HCT116 (cell line): ENCODE measurements at regions not wholly inside any gene's neighbourhood (a gene's known extent, or its start where the extent isn't known, plus 50 kb on each side); places are given as distances from the start of the nearest gene placed in this dataset.

ENCODE experiments used
- CEBPB ChIP-seq: IDR thresholded peaks from 2 replicates; pipeline ENCODE4 v1.6.1; 2012; ENCODE audit warnings: low read depth
- POLR2AphosphoS5 ChIP-seq: IDR thresholded peaks from 2 replicates; pipeline ENCODE4 v1.6.1; 2011; ENCODE audit warnings: mild to moderate bottlenecking, low read depth, low read length, moderate library complexity
- TF ChIP-seq, protein P1 (sequence below): IDR thresholded peaks from 2 replicates; pipeline ENCODE4 v1.6.1; 2011; ENCODE audit warnings: mild to moderate bottlenecking, low read length, moderate library complexity; ENCODE audit not compliant: insufficient replicate concordance; ENCODE audit errors: extremely low read depth
- TF ChIP-seq, protein P2 (sequence below), 3 experiments: fragments of 200-600 bp in 1 of 3; sonication (generic) in 1 of 3; IDR thresholded peaks in 2 of 3; conservative IDR thresholded peaks in 1 of 3; 2 replicates each; pipeline ENCODE4 v1.5.1; 2012 to 2017; ENCODE audit warnings: low read depth in 2 of 3, low read length in 2 of 3, antibody characterized with exemption in 1 of 3, borderline replicate concordance in 1 of 3, control low read depth in 1 of 3, mild to moderate bottlenecking in 1 of 3, mixed read lengths in 1 of 3, mixed run types in 1 of 3, moderate library complexity in 1 of 3; ENCODE audit not compliant: insufficient read depth in 1 of 3
- TF ChIP-seq, protein P3 (sequence below): IDR thresholded peaks from 2 replicates; pipeline ENCODE4 v1.6.1; 2012

DNA sequence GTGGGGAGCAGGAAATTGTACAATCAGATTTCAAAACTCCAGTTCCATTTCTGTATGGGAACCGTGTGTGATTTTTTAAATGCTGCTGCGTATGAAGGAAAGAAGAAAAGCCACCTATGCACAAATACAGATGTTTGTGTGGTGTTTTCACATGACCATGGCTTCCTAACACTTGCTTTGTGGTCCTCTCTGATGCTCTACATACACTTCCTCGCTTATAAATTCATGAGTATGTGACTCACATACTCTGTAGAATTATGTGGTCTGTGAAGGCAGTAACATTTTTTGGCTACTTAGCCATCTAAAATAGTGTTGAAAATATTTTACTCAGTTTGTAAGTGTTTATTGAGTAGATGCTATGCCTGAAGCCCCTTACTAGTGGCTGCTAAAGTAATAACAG is 119.8 kb upstream of the PDE10A start:
- TF ChIP-seq, protein P1, sequence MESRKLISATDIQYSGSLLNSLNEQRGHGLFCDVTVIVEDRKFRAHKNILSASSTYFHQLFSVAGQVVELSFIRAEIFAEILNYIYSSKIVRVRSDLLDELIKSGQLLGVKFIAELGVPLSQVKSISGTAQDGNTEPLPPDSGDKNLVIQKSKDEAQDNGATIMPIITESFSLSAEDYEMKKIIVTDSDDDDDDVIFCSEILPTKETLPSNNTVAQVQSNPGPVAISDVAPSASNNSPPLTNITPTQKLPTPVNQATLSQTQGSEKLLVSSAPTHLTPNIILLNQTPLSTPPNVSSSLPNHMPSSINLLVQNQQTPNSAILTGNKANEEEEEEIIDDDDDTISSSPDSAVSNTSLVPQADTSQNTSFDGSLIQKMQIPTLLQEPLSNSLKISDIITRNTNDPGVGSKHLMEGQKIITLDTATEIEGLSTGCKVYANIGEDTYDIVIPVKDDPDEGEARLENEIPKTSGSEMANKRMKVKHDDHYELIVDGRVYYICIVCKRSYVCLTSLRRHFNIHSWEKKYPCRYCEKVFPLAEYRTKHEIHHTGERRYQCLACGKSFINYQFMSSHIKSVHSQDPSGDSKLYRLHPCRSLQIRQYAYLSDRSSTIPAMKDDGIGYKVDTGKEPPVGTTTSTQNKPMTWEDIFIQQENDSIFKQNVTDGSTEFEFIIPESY = no peak
- TF ChIP-seq POLR2AphosphoS5 (no peak), CEBPB (no peak)
- TF ChIP-seq, protein P2, sequence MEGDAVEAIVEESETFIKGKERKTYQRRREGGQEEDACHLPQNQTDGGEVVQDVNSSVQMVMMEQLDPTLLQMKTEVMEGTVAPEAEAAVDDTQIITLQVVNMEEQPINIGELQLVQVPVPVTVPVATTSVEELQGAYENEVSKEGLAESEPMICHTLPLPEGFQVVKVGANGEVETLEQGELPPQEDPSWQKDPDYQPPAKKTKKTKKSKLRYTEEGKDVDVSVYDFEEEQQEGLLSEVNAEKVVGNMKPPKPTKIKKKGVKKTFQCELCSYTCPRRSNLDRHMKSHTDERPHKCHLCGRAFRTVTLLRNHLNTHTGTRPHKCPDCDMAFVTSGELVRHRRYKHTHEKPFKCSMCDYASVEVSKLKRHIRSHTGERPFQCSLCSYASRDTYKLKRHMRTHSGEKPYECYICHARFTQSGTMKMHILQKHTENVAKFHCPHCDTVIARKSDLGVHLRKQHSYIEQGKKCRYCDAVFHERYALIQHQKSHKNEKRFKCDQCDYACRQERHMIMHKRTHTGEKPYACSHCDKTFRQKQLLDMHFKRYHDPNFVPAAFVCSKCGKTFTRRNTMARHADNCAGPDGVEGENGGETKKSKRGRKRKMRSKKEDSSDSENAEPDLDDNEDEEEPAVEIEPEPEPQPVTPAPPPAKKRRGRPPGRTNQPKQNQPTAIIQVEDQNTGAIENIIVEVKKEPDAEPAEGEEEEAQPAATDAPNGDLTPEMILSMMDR (IDR thresholded peaks at IDR 0.05 in 2 of 3, conservative IDR thresholded peaks at IDR 0.05 in 1 of 3; ENCODE audit: borderline replicate concordance in 1 of 3, insufficient read depth in 1 of 3, low read depth in 2 of 3, low read length in 2 of 3) = no peak
- TF ChIP-seq, protein P3, sequence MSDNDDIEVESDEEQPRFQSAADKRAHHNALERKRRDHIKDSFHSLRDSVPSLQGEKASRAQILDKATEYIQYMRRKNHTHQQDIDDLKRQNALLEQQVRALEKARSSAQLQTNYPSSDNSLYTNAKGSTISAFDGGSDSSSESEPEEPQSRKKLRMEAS = no peak
